HG02938 (cell line): ENCODE measurements at regions not wholly inside any gene's neighbourhood (a gene's known extent, or its start where the extent isn't known, plus 50 kb on each side); places are given as distances from the start of the nearest gene placed in this dataset.

Source experiments
- ATAC-seq: cut with Tn5 transposase; IDR thresholded peaks from one replicate; pipeline ENCODE4 v1.9.1; 2021; ENCODE audit warnings: mild to moderate bottlenecking, moderate library complexity; ENCODE audit not compliant: unreplicated experiment

- ATAC-seq = no peak
Observed at GRCh38 chr17:55635253-55635914, 87.3 kb downstream of the TMEM100 start.

GRCh38 chr17:55634702-55635101 is 88.0 kb downstream of the TMEM100 start:
- ATAC-seq = no peak

DNA sequence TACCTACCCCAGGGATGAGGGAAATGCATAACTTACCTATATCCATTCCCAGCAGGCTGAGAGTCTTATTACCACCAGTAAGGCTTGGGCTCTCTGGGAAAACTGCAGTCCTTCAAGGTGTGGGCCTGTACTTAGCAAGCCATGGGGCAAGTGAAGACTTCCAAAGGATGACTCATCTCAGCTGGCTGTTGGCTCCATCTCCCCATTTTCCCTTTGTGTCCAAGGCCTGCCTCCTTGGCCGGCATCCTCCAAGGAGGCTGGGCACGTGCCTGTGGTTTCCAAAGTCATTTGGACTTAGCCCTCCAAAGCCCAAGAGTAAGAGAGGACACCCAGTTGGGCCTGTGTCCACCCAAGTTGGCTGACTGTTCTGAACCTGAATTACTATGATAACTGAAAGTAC is 89.8 kb downstream of the TMEM100 start:
- ATAC-seq = no peak

DNA sequence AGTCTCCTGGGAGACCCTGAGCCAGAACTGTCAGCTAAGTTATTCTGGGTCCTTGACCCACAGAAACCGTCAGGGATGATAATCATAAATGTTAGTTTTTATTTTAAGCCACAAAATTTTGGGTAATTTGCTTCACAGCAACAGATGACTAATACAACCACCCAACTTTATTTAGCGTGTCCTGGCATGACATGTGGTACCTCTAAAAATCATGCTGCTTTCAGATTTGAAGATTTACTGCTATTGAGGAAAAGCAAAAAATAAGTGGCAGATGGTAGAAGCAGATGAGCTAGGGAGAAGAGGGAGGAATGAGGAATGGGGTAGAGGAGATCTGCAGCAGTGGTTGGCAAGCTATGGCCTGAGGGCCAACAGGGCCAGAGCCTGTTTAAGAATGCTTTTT is 90.4 kb downstream of the TMEM100 start:
- ATAC-seq = no peak

DNA sequence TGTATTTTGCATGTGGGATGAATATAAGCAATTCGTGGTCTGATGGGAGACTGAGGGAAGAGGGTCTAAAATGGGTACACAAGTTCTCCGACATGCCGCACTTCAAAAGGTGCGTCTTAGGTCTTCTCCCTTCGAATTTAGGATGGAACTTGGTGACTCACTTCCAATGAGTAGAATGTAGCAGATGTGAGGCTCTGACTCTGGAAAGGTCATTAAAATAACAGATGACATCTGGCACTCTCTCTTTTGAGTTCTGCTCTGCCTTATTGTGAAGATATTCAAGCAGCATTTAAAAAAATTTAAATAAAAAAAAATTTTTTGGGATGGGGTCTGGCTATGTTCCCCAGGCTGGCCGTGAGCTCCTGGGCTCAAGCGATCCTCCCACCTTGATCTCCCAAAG is 92.7 kb downstream of the TMEM100 start:
- no peak for ATAC-seq

DNA sequence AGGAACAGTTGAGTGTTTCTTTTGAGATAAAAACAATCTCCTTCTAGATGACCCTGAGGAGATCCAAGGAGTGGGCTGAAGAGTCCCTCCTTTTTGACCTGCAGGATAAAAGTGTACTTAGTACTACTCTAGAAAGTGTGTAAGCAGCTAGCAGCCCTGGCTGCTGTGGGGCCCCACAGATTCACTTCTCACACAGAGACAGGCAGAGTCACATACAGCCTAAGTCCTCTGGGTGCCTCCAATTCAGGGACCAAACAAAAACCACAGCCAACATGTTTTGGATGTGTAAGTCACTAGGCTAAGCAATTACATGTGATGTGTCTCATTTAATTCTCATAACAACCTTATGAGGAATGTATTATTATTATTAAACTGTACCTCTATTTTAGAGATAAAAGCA is 97.1 kb downstream of the TMEM100 start:
- ATAC-seq = peak; percentile 66

GRCh38 chr17:55624772-55625433 is 97.8 kb downstream of the TMEM100 start:
- ATAC-seq = peak; percentile 52

DNA sequence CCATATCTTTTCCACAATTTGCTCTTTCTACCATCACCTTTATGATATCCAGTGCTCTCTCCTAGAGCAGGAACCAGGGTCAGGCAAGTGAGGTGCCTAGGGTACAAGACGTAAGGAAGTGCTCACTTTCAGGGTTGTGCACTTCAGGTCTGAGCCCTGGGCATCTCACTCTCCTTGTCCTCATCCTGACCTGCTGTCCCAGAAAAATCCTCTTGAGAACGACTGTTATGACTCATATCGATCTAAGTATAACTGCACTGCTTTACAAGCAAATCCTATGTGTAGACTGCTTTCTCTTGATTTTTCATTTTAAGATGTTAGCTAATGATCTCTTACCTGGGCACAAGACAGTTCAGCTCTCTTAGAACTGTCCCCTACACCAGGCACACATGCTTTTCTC is 100.1 kb downstream of the TMEM100 start:
- no peak for ATAC-seq

DNA sequence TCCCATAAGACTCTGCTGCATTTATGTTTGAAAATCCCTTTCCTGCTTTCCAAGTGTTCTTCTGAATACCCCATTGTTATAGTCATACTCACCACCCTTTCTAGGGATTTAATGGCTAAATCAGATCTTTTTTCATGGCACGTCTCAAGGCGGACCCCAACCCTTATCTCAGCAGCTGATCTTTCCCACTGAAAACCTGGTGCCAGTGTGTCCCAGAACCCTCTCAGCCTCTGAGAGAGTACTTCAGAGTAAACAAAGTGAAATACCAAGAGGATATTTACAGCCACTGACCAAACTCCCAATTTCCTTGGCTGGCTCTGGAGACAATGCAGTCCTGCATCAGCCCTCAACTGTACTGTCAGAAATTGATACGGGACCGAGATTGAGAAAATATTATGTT is 101.7 kb downstream of the TMEM100 start:
- ATAC-seq = no peak

GRCh38 chr17:55620023-55620422 is 102.6 kb downstream of the TMEM100 start:
- ATAC-seq = no peak

- no peak for ATAC-seq
Observed at GRCh38 chr17:55617441-55617840, 105.2 kb downstream of the TMEM100 start.

- ATAC-seq = no peak
Observed at GRCh38 chr17:55614061-55614460, 102.8 kb upstream of the SMIM36 start.

DNA sequence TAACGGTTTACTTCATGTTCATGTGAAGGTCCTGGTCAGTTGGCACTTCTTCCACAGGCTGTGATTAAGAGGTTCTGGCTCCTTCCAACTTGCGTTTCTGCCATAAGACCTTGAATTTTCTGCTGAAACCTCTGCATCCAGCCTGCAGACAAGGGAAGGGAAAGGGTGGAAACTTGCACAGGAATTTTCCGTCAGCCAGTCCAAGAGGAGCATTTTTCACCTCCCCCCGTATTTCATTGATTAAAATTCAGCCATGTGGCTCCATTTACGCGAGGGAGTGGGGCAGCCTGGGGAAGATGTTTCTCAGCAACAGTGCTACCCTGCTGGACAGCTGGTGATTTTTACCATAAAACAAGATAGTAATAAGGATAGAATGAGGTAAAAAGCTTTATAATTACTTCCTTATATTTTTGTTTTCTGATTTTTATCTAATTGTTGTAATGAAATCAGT is 101.5 kb upstream of the SMIM36 start:
- no peak for ATAC-seq

DNA sequence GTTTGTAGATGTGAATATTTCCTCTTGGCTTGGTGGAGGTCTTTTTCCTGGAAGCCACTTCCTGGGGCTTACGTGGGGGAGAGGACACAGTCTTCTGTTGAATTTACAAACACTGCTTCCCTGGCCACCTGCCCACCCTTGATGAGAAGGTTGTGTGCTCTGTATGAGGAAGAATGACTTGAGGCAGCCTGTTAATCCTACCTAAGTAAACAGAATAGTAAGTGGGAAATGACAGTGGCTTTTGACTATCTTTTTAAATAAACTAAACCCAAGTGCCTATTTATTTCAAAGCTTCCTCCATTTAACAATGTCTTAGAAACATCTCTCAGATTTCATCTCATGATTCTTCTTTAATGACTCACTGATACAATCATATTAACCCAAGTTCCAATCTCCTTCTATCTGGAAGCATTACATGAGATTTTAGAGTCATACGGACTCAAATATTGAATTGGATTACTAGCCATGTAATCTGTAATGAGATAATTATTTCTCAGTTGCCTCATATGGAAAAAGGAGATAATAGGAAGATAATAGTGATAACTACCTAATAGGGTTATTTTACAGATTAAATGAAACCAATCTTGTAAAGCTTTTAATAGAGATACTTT is 96.6 kb upstream of the SMIM36 start:
- no peak for ATAC-seq

- no peak for ATAC-seq
Observed at GRCh38 chr17:55606488-55606815, 95.2 kb upstream of the SMIM36 start.

DNA sequence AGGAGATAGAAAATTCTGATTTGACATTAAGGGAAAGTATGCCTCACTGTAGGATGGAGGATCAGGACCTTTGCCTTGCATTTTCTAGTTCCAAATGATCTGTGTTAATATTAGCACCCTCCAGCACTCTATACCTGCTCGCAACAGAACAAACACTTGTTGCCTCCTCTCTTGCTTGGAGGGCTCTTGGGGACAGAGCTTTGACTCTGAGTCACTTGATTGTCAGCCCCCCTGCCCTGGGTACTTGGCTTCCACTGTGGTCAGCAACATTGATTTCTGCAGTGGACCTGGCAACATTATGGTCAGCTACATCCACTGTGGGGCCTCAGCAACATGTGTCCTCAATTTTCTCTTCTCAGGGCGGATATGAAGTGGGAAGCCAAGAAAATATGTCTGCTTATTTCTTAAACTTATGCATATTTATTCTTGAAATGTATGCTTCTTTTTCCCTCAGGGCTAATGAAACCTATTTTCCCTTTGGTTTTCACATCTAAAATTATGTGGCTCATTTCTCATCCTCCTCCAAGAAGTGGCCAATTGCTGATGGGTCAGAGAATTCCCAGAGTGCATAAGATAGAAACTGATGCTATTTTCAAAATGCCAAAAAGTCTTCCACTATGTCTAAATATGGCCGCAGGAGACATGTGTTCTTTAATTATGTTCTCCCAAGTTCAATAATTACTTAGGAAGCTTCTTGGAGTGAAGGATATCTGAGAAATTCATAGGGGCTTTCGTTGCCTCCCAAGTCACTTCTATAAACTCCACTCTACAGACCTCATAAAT is 94.6 kb upstream of the SMIM36 start:
- no peak for ATAC-seq

DNA sequence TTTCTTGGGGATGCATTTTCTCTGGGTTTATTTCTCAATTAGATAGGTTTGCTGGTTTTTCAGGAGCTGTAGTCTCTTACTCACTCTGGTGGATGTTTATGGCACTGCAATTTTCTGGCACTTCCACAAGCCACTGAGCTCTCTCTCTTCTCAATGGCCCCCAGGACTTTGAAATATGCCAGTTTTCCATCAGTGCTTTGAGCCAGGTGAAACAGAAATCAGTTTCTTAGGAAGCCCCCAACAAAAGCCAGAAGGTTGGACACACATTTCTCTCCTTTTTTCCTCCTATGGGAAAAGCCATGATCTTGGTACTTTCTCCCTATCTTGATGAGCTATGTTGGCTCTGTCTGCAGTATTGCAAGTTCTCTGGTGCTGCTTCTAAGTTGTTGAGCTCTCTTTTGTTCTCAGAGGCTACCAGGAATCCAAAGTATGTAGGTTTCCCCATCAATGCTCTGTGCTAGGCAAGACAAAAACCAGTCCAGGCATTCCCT is 90.7 kb upstream of the SMIM36 start:
- no peak for ATAC-seq

DNA sequence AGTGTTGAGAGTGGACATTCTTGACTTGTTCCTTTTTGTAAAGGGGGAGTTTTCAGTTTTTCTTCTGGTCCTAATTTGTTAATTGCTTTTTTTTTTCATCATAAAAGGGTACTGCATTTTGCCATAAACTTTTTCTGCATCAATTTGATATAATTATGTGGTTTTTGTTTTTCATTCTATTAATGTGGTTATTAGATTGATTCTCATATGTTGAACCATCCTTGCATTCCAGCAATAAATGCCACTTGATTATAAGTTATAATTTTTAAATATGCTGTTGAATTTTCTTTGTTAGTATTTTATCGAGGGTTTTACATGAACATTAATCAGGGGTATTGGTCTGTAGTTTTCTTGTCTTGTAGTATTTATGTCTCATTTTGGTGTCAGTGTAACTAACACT is 87.2 kb upstream of the SMIM36 start:
- ATAC-seq = no peak

GRCh38 chr17:55588446-55589242 is 77.4 kb upstream of the SMIM36 start:
- no peak for ATAC-seq

- no peak for ATAC-seq
Observed at GRCh38 chr17:55587608-55588139, 76.4 kb upstream of the SMIM36 start.
